Suppressor macrophage treated with lipopolysaccharide for 4 hours (primary cell): ENCODE measurements at regions not wholly inside any gene's neighbourhood (a gene's known extent, or its start where the extent isn't known, plus 50 kb on each side); places are given as distances from the start of the nearest gene placed in this dataset.

Experiments used
- DNase-seq: peaks from one replicate; pipeline ENCODE4 v3.0.0-alpha.2; 2020

- DNase-seq, result no peak
Measured at GRCh38 chr6:147621263-147621662, 112.8 kb downstream of the SAMD5 start.

- no peak for DNase-seq
Measured at GRCh38 chr6:147621961-147622360, 113.5 kb downstream of the SAMD5 start.

GRCh38 chr6:147624946-147625515, 116.5 kb downstream of the SAMD5 start:
- no peak for DNase-seq

- no peak for DNase-seq
Measured at GRCh38 chr6:147625946-147626345, 117.5 kb downstream of the SAMD5 start.

GRCh38 chr6:147627411-147627810, 118.9 kb downstream of the SAMD5 start:
- DNase-seq, result no peak

GRCh38 chr6:147633191-147633590, 124.7 kb downstream of the SAMD5 start:
- DNase-seq, result no peak

- DNase-seq, result no peak
Measured at GRCh38 chr6:147637620-147638195, 129.2 kb downstream of the SAMD5 start.

GRCh38 chr6:147639279-147639678, 130.8 kb downstream of the SAMD5 start:
- DNase-seq, result no peak

- no peak for DNase-seq
Measured at GRCh38 chr6:147640606-147641005, 132.1 kb downstream of the SAMD5 start.

GRCh38 chr6:147641511-147641910, 133.0 kb downstream of the SAMD5 start:
- DNase-seq, result no peak

- DNase-seq, result no peak
Measured at GRCh38 chr6:147642458-147642857, 134.0 kb downstream of the SAMD5 start.

GRCh38 chr6:147643341-147644200, 135.1 kb downstream of the SAMD5 start:
- DNase-seq, result no peak

GRCh38 chr6:147648916-147649315, 140.4 kb downstream of the SAMD5 start:
- DNase-seq, result no peak

GRCh38 chr6:147651249-147652063, 143.0 kb downstream of the SAMD5 start:
- no peak for DNase-seq

- no peak for DNase-seq
Measured at GRCh38 chr6:147653631-147654030, 145.1 kb downstream of the SAMD5 start.

- DNase-seq, result no peak
Measured at GRCh38 chr6:147654103-147654845, 145.8 kb downstream of the SAMD5 start.

GRCh38 chr6:147660334-147661311, 152.1 kb downstream of the SAMD5 start:
- DNase-seq, result no peak

- no peak for DNase-seq
Measured at GRCh38 chr6:147662646-147663045, 154.2 kb downstream of the SAMD5 start.

GRCh38 chr6:147664092-147664491, 155.6 kb downstream of the SAMD5 start:
- no peak for DNase-seq

- no peak for DNase-seq
Measured at GRCh38 chr6:147666255-147666654, 157.8 kb downstream of the SAMD5 start.

- DNase-seq, result no peak
Measured at GRCh38 chr6:147667082-147667481, 158.6 kb downstream of the SAMD5 start.
